Bone marrow (tissue), 2 donors: ENCODE measurements at regions not wholly inside any gene's neighbourhood (a gene's known extent, or its start where the extent isn't known, plus 50 kb on each side); places are given as distances from the start of the nearest gene placed in this dataset.
"Not testable (repeated sequence)": the region's sequence is repeated elsewhere in the genome, so short reads cannot be mapped to it uniquely, and the experiment has no call there.

Experiments used
- DNase-seq, 2 donors: peaks; one replicate each; lab custom pipeline; 2025; lab: John Stamatoyannopoulos, UW

- no peak for DNase-seq
These were observed 138.7 kb downstream of the YTHDC2 start for GRCh38 chr5:113652161-113652560.

DNA sequence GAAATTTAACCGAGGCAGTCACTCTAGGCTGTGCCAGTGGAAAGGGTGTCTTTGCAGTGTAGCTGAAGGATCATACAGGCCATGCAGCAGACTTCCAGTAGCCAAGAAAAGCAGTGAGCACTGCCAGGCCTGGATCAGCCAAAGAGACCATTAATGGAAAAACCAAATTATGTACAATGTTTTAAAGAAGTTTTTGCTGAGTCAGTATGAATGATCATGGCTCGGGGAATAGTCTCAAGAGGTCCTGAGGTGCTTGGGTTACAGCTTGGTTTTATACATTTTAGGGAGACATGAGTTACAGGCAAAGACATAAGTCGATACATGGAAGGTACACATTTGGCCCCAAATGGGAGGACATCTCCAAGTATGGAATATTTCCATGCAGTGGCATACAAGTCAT is 141.3 kb downstream of the YTHDC2 start:
- no peak for DNase-seq

GRCh38 chr5:113660206-113660605 is 146.7 kb downstream of the YTHDC2 start:
- DNase-seq, result no peak

DNA sequence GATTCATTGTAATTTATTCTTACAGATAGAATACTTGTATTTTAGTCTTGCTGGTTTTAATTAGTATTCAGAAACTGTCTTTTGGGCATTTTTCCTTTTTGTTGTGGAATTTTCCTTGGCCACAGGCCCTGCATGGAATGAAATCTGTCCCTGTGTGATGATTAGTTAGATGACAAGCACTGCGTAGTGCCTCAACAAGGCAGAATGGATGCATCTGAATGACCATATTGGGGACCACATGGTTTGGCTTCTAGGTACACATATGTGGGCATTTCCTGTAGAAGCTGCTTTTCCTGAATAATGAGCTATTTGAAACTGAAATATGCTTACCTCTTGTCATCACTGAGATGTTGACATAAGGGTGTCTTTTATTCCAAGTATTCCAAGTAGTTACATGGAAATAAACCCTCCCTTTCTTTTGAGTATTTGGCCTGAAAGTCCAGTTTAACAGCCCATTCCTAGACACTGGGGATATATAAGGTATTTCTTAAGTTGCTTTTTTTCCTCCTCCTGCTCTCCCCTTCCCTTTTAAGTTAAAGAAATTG is 147.3 kb downstream of the YTHDC2 start:
- no peak for DNase-seq

DNA sequence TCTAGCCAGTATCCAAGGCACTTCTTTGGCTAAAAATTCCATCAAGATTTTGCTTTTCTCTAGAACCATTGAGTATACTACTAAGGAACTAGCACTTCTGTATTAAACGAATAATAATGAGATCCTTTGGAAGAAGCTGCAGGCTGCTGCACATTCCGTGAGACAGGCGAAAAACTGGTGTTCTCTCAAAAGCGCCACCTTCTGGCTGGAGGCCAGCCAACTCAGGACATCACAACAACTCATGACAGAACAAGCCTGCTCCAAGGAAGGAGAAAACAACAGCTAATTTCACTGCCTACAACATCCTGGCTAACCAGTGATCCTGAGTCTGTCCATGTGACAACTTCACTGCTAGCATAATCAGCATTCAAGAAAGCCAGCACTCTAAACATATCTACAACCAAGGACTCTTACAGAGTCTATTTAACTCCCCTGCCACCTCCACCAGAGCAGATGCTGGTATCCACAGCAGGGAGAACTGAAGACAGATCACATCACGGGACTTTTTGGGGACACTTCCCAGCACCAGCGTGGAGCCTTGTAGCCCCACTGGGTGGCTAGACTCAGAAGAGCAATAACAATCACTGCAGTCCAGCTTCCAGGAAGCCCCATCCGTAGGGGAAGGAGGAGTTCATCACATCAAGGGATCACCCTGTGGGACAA is 150.5 kb downstream of the YTHDC2 start:
- peak in 1 of 2 donors; percentile 3 for DNase-seq

DNA sequence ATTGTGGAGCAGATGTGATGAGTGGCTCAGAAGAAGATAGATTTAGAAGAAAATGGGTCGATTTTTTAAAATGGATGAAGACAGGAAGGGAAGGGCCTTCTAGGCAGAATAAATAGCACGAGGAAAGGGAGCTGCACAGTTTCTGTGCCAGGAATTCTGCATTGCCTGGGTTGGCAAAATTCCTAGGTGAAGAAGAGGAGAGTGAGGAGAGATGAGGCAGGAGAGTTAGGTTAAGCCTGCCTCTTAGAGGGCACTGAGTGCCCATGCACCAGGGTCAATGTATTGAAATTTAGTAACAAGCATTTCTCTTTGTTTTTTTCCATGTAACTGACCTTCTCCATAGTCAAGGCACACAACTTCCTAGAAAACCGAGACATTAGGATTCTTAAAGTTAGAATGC is 159.5 kb downstream of the YTHDC2 start:
- DNase-seq, result no peak

DNA sequence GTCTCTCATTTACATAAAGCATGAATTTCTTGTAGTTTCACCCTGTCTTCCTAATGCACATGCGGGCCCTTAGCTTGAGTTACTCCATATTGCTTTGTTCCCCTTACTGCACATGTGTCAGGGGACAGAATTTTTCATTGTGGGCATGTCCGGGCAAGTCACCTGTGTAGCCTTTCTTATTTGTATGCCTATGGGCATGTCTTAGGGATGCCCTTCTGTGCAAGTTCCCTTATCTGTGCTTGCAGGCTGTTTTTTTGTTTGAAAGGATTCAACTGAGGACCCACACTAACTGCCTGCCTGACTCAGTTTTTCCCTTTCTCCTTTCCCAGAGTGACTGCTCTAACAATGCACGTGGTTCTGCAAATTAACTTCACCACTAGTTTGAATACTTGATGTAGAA is 161.7 kb downstream of the YTHDC2 start:
- no peak for DNase-seq

DNA sequence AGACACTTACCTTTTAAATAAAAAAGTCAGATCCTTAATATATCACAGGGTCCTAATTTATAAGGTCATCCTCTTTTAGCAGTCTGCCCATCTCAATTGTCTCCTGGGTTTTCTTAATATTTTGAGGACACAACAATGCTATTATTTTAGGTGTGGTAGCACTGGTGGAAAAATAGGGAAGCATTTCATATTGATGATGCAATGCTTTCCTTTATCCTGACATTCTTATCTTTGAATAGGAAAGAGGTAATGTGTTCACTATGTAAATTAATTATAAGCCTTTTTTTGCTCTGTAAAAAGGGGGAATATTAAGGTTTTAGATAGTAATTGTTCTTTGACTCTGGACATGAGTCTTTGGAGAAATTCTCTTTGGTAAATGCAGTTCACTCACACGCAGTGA is 164.7 kb downstream of the YTHDC2 start:
- DNase-seq, result no peak

GRCh38 chr5:113678924-113679575 is 165.6 kb downstream of the YTHDC2 start:
- DNase-seq, result peak in 1 of 2 donors; percentile 4

- DNase-seq, result no peak
These were observed 167.0 kb downstream of the YTHDC2 start for GRCh38 chr5:113680534-113680933.

DNA sequence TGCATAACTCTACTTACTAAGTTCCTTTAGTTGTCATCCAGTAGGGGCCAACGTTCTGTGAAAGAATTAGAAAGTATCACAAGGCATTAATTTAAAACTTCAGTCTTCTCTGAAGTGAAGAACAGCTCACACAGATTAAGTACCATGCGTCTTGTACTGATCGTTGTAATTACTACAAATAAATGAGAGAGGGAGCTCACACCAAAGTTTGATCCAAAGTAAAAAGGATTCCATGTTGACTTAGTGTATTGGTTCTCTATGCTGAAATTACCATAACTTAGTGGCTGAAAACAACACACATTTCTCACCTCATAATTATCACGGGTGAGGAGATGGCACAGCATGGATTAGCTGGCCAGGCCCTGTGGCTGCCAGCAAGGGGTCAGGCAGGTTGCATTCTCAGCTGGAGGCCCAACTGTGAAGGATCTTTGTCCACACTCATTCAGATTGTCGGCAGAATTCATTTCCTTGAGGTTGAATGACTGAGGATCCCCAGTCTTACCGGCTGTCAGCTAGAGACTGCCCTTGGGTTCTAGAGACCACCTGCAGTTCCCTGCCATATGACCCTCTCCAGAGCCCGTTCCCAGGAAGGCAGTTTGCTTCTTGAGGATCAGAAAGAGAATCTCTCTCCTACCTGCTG is 169.1 kb downstream of the YTHDC2 start:
- DNase-seq, result no peak

DNA sequence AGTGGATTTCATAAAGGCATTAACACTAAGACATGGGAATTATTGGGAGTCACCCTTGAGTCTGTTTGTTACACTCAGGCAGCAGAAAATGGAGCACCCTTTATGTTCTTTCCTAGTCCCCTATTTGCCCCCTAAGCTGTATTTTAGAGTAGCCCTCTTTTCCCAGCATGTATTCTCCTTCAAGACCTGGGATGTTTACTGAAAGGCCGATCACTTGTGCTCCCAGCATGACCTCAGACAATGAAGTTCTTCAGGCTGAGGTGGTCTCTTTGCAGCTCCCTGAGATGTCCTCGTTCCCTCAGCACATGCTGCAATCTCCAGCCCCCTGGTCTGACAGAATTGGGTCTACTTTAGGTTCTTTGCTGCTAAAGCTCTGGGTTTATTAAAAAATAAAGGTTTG is 169.7 kb downstream of the YTHDC2 start:
- no peak for DNase-seq

DNA sequence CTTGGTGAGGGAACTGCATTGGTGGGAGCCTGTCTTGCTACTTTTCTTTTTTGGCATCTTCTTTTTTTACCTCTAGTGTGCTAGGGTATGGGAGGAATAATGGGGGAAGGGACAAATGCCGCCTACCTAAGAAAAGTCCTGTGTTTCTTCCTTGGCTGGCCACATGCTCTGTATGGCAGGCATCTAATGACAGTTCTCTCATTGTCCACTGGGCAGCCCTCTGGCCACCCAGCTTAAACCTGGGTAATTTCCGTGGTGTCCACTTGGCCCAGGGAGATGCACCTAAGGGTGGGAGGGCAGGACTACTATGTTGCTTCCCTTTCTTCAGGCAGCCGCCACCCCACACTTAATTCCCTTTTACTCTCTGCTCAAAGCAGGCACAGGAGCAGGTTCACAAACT is 173.1 kb downstream of the YTHDC2 start:
- no peak for DNase-seq

DNA sequence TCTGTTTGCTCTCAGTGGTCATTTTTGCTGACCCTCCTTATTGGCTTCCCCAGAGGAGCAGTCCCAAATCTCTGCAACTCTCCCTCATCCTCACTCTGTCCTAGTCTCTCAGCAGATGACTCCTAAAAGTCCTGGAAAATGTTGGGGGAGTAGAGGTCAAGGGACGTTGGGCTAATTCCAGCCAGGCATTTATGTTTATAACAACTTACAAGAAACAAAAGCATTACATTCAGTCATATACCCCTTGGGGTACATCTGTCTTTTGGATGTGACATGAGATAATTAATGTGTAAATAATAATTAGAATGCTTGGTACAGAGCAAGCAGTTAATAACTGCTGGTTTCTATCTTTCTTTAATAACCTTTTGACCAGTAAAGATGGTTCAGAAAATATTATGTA is 176.2 kb downstream of the YTHDC2 start:
- DNase-seq, result no peak

DNA sequence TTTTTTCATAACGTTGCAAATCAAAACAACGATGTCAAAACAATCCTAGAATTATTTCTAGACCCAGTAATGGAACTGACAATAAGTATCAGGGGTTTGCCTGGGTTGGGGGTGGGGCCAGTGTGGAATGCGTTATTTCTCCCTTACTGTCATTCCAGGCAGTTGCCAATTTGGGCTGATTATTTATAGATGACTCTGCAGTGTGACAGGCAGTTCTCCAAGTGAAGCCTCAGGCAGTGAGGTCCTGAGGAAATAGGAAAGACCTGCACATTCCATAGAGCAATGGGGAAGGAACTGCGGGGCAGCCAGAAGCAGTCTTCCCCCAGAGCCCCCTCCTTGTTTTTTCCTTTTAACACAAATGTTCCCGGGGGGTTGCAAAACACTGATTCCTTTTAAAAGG is 179.0 kb downstream of the YTHDC2 start:
- no peak for DNase-seq

DNA sequence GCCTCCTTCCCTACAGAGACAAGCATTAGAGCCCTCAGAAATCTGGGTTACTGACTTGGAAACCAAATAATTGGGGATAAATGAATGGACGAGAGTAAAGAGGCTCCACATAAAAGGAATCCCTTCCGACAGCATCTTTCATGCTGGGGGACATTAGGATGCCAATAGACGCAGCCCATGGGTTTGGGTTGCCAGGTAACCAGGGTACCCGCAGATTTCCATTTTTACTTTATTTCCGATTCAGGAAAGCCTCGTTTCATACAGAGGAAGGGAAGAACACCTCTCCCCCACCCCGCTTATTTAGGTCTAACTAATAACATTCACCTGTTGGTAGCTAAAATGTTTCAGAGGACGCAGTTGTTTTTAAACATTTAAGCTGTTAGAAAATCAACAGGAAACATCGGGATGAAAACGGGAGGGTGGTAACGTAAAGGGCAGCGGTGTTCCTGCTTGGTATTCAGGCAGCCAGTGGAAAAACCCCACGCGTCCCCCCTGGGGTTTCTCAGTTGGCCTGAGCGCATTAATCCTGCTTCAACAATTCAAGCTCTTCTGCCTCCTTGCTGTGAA is 179.5 kb downstream of the YTHDC2 start:
- no peak for DNase-seq

DNA sequence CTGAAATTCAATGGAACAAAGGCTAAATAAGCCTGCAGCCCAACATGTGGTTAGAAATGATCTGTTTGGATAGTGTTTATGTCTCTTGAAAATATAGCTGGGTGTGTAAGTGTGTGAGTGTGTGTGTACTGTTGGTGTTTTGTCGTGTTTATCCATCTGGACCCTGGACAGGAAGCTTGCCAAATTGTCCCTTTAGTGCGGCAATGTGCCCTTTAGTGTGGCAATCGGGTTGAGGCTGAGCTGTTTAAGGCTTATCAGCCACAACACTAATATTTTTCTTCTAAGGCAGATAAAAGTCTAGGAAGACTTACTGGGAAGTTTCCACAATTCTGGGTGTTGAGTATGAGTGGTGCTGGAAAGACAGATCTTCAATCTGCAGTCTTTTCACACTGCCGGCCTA is 180.2 kb downstream of the YTHDC2 start:
- no peak for DNase-seq

- no peak for DNase-seq
These were observed 181.1 kb downstream of the YTHDC2 start for GRCh38 chr5:113694576-113694975.

DNA sequence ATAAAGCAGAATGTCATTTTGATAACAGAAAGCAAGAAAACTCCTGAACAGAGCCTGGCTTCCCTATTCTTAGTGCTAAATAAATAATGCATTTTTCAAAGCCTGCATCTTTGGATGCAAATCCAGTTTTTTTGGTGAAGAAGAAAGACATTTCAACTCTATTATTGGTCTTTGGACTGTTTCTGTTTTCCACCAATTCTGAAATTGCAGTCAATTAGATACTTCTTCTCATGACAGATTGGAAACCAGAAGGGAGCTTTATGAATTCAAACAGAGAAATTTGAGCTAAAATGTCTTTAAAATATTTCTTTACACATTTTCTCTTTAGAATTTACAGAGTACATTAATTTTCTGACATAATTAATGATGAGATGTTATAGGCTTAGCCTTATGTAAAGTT is 189.8 kb downstream of the YTHDC2 start:
- no peak for DNase-seq

GRCh38 chr5:113705657-113706056 is 192.2 kb downstream of the YTHDC2 start:
- no peak for DNase-seq

DNA sequence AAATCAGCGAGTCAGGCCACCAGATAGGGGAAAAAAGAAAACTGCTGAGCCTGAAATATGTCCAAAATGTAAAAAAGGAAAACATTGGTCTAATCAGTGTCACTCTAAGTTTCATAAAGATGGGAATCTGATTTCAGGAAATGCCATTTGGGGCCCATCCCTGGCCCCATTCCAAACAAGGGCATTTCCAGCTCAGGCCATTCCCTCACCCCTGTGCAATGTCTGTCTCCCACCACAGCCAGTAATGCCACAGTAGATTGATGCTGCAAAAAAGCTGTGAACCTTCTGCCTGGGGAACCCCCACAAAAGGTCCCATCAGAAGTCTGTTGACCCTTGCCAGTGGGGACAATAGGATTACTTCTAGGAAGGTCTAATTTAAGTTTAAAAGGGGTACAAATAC is 199.6 kb downstream of the YTHDC2 start:
- no peak for DNase-seq

DNA sequence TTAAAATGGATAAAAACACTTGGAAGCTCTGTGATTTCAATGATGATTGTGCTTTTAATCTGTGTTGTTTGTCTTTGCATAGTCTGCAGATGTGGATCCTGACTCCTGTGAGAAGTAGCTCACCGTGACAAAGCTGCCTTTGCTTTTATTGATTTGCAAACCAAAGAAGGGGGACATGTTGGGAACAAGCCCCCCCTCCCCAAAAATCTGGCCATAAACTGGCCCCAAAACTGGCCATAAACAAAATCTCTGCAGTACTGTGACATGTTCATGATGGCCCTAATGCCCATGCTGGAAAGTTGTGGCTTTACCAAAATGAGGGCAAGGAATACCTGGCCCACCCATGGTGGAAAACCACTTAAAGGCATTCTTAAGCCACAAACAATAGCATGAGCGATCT is 202.4 kb downstream of the YTHDC2 start:
- DNase-seq, result not testable (repeated sequence)

DNA sequence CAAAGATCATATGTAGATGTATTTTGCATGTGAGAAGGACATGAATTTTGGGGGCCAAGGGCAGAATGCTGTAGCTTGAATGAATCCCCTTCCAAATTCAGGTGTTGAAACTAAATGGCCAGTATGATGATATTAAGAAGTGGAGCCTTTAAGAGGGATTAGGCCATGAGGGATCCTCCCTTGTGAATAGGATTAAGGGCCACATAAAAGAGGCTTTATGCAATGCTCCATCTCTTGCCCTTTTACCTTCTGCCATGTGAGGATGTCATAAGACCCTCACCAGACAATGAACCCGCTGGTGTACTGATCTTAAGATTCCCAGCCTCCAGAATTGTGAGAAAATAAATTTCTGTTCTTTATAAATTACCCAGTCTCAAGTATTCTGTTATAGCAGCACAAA is 206.1 kb downstream of the YTHDC2 start:
- no peak for DNase-seq
